ENCODE measurements at regions not wholly inside any gene's neighbourhood (a gene's known extent, or its start where the extent isn't known, plus 50 kb on each side); places are given as distances from the start of the nearest gene placed in this dataset.

- dilution Hi-C loops (cut with MboI; ENCODE audit: extremely low pct_ligation_motif_present, low sequenced_read_pairs) (no loop called here), intact Hi-C loops (cut with micrococcal nuclease) (no loop called here)
- no peak for FAIRE-seq
- no TSS peak for BruUV-seq (replicated peaks)
- Histone ChIP-seq H3K27ac (ENCODE audit: insufficient read depth, low read depth, low read length) (no peak overlapping the region), H3K36me3 (ENCODE audit: control insufficient read depth in 2 of 2, extremely low read depth in 1 of 2, insufficient read depth in 2 of 2, low read length in 2 of 2) (no peaks in the 10 kb centered on the region), H3K79me2 (ENCODE audit: control insufficient read depth, insufficient read depth, low read length) (no peaks in the 10 kb centered on the region), H3K9me1 (replicated peaks; ENCODE audit: control insufficient read depth, extremely low read depth, insufficient read depth, low read length) (no peaks in the 10 kb centered on the region), H3K4me2 (ENCODE audit: insufficient read depth, low read length) (no peak overlapping the region), H3K4me1 (ENCODE audit: control insufficient read depth, extremely low read depth, insufficient read depth, low read length) (no peaks in the 10 kb centered on the region), H3K27me3 (ENCODE audit: control insufficient read depth in 2 of 2, insufficient read depth in 2 of 2, low read length in 2 of 2) (no peaks in the 10 kb centered on the region), H3K9ac (replicated peaks; ENCODE audit: extremely low read depth, insufficient read depth, low read length) (no peak overlapping the region), H3K4me3 (replicated peaks in 1 of 3; ENCODE audit: insufficient read depth in 1 of 3, low read depth in 1 of 3, low read length in 3 of 3) (no peak overlapping the region), H2AFZ (ENCODE audit: low read depth, low read length) (no peak overlapping the region), H4K20me1 (replicated peaks; ENCODE audit: control insufficient read depth, extremely low read depth, insufficient read depth, low read length) (no peaks in the 10 kb centered on the region), H3K9me3 (replicated peaks; ENCODE audit: control insufficient read depth, insufficient read depth, low read length) (no peaks in the 10 kb centered on the region)
- DNase-seq (ENCODE audit: low read depth, low spot score), result no peak
- TF ChIP-seq MYC (IDR thresholded peaks at IDR 0.05; ENCODE audit: low read depth, low read length) (no peak), FOS (IDR thresholded peaks at IDR 0.05; ENCODE audit: borderline replicate concordance, insufficient read depth, low read length) (no peak), JUN (IDR thresholded peaks at IDR 0.05; ENCODE audit: borderline replicate concordance, insufficient read depth, insufficient read length, low read depth) (no peak), POLR2A (IDR thresholded peaks at IDR 0.05; ENCODE audit: low read depth, low read length) (no peak), MAX (IDR thresholded peaks at IDR 0.05; ENCODE audit: insufficient read depth, insufficient read length) (no peak), GATA2 (IDR thresholded peaks at IDR 0.05; ENCODE audit: insufficient read depth, insufficient read length, low read depth, low read length) (no peak), POLR2AphosphoS5 (IDR thresholded peaks at IDR 0.05; ENCODE audit: insufficient read depth, low read depth, low read length) (no peak), EZH2 (IDR thresholded peaks at IDR 0.05; ENCODE audit: borderline replicate concordance, low read depth, low read length, severe bottlenecking) (no peak), CTCF (IDR thresholded peaks at IDR 0.05; ENCODE audit: extremely low read depth in 1 of 2, insufficient read depth in 1 of 2, low read depth in 1 of 2, low read length in 2 of 2) (no peak)
- ChIA-PET POLR2A (no interaction called here), CTCF (no interaction called here)
Measured at GRCh38 chr12:67145692-67146091, 123.5 kb upstream of the CAND1 start.
